ENCODE measurements at regions not wholly inside any gene's neighbourhood (a gene's known extent, or its start where the extent isn't known, plus 50 kb on each side); places are given as distances from the start of the nearest gene placed in this dataset.

- TF ChIP-seq KDM1A (CRISPR knock-in tag; IDR thresholded peaks at IDR 0.05) (no peak), XBP1 (CRISPR knock-in tag; IDR thresholded peaks at IDR 0.05) (no peak)
- DNase-seq (ENCODE audit: low spot score) (no peak), ATAC-seq (no peak), FAIRE-seq (no peak)
- H3K36me3 ChIP-seq (replicated peaks in 1 of 2; ENCODE audit: control insufficient read depth in 1 of 2, insufficient read depth in 2 of 2, low read length in 2 of 2), result no peaks in the 10 kb centered on the region
- no TSS peak for BruUV-seq (replicated peaks)
- no peaks in the 10 kb centered on the region for H3K9me3 ChIP-seq (ENCODE audit: low read length)
- no peak overlapping the region for H3K4me2 ChIP-seq (ENCODE audit: low read depth, low read length)
- H3K4me3 ChIP-seq (replicated peaks in 1 of 3; ENCODE audit: insufficient read depth in 1 of 3, low read depth in 2 of 3, low read length in 3 of 3), result no peak overlapping the region
- CTCF ChIA-PET (ENCODE audit: low intra/inter-chr PET ratio, low total read pairs), result no interaction called here
- POLR2A ChIA-PET, result no interaction called here
- no peak overlapping the region for H2AFZ ChIP-seq (ENCODE audit: low read length)
- in situ Hi-C loops (cut with HindIII; ENCODE audit: extremely low pct_ligation_motif_present, low pct_unique_long_range_greater_than_20kb), result no loop called here
- no peaks in the 10 kb centered on the region for H3K27me3 ChIP-seq (ENCODE audit: control insufficient read depth in 1 of 2, insufficient read depth in 2 of 2, low read length in 2 of 2)
- intact Hi-C loops (cut with micrococcal nuclease; ENCODE audit: unreplicated experiment), result no loop called here
- no peak overlapping the region for H3K9ac ChIP-seq (ENCODE audit: insufficient read depth, low read depth, low read length)
- no peaks in the 10 kb centered on the region for H3K79me2 ChIP-seq (ENCODE audit: insufficient read depth, low read length)
- 0% methylated on average over 1 of the region's 1 CpG for WGBS (ENCODE audit: low lambda C conversion rate)
- no peak overlapping the region for H3K27ac ChIP-seq (ENCODE audit: extremely low read length, insufficient read depth, low read length)
- no peaks in the 10 kb centered on the region for H4K20me1 ChIP-seq (ENCODE audit: insufficient read depth, low read length)
- H3K4me1 ChIP-seq (ENCODE audit: insufficient read depth, low read length), result no peaks in the 10 kb centered on the region
These were observed 342.9 kb upstream of the DPH6 start for GRCh38 chr15:35888815-35889214.

DNA sequence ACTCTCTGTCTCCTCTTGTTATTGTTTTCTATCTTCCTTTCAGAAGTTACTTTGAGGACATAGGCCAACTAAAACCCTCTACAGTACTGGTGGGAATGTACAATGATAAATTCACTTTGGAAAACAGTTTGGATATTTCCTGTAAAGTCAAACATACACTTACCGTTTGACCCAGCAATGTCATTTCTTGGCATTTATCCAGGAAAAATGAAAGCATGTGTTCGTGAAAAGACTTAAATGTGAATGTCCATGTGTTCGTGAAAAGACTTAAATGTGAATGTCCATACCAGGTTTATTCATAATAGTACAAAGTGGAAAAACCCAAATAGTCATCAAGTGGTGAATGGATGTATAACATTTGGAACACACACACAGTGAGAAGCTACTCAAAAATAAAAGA lies 361.5 kb upstream of the DPH6 start:
- POLR2A ChIA-PET, result no interaction called here
- TF ChIP-seq SYNCRIP (IDR thresholded peaks at IDR 0.05; ENCODE audit: insufficient read depth, low read depth, low read length) (no peak), MZF1 (CRISPR knock-in tag; IDR thresholded peaks at IDR 0.05; ENCODE audit: borderline replicate concordance) (no peak), SSRP1 (CRISPR knock-in tag; IDR thresholded peaks at IDR 0.05) (no peak), CC2D1A (CRISPR knock-in tag; IDR thresholded peaks at IDR 0.05) (no peak), SALL1 (CRISPR knock-in tag; IDR thresholded peaks at IDR 0.05) (no peak), ZNF598 (CRISPR knock-in tag; IDR thresholded peaks at IDR 0.05; ENCODE audit: borderline replicate concordance) (no peak), SMAD3 (CRISPR knock-in tag; IDR thresholded peaks at IDR 0.05) (no peak), CEBPG (CRISPR knock-in tag; IDR thresholded peaks at IDR 0.05) (no peak), PHF20 (CRISPR knock-in tag; IDR thresholded peaks at IDR 0.05) (no peak), SRSF4 (IDR thresholded peaks at IDR 0.05; ENCODE audit: low read depth, low read length, poor library complexity, severe bottlenecking) (no peak), NCOR1 (IDR thresholded peaks at IDR 0.05; ENCODE audit: borderline replicate concordance, low read length) (no peak), ARID5B (CRISPR knock-in tag; IDR thresholded peaks at IDR 0.05) (no peak), ZNF292 (CRISPR knock-in tag; IDR thresholded peaks at IDR 0.05; ENCODE audit: borderline replicate concordance, low read depth) (no peak), TOE1 (CRISPR knock-in tag; IDR thresholded peaks at IDR 0.05) (no peak), PAF1 (CRISPR knock-in tag; IDR thresholded peaks at IDR 0.05) (no peak)
- TF ChIP-seq, protein P1, sequence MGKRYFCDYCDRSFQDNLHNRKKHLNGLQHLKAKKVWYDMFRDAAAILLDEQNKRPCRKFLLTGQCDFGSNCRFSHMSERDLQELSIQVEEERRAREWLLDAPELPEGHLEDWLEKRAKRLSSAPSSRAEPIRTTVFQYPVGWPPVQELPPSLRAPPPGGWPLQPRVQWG (CRISPR knock-in tag; IDR thresholded peaks at IDR 0.05; ENCODE audit: borderline replicate concordance, low read depth), result no peak

More for the DNA sequence above, 361.5 kb upstream of the DPH6 start:
- Histone ChIP-seq H2AFZ (ENCODE audit: low read length) (no peak overlapping the region), H3K9me3 (ENCODE audit: low read length) (no peaks in the 10 kb centered on the region), H3K9ac (ENCODE audit: insufficient read depth, low read depth, low read length) (no peak overlapping the region), H3K27ac (ENCODE audit: extremely low read length, insufficient read depth, low read length) (no peak overlapping the region), H3K36me3 (replicated peaks in 1 of 2; ENCODE audit: control insufficient read depth in 1 of 2, insufficient read depth in 2 of 2, low read length in 2 of 2) (no peaks in the 10 kb centered on the region), H3K4me2 (ENCODE audit: low read depth, low read length) (no peak overlapping the region), H3K27me3 (ENCODE audit: control insufficient read depth in 1 of 2, insufficient read depth in 2 of 2, low read length in 2 of 2) (no peaks in the 10 kb centered on the region), H4K20me1 (ENCODE audit: insufficient read depth, low read length) (no peaks in the 10 kb centered on the region), H3K4me3 (replicated peaks in 1 of 3; ENCODE audit: insufficient read depth in 1 of 3, low read depth in 2 of 3, low read length in 3 of 3) (no peak overlapping the region), H3K79me2 (ENCODE audit: insufficient read depth, low read length) (no peaks in the 10 kb centered on the region), H3K4me1 (ENCODE audit: insufficient read depth, low read length) (no peaks in the 10 kb centered on the region)
- WGBS (ENCODE audit: low lambda C conversion rate), result 2% methylated on average over 3 of the region's 3 CpGs
- BruUV-seq (replicated peaks), result no TSS peak
- DNase-seq (ENCODE audit: low spot score), result no peak
- in situ Hi-C loops (cut with HindIII; ENCODE audit: extremely low pct_ligation_motif_present, low pct_unique_long_range_greater_than_20kb) (no loop called here), intact Hi-C loops (cut with micrococcal nuclease; ENCODE audit: unreplicated experiment) (no loop called here)
- CTCF ChIA-PET (ENCODE audit: low intra/inter-chr PET ratio, low total read pairs), result no interaction called here
- no peak for ATAC-seq
- no peak for FAIRE-seq

All from HepG2 (cell line).